Bronchial epithelial cell (primary cell): ENCODE measurements at regions not wholly inside any gene's neighbourhood (a gene's known extent, or its start where the extent isn't known, plus 50 kb on each side); places are given as distances from the start of the nearest gene placed in this dataset.

ENCODE experiments used
- DNase-seq: peaks from one replicate; pipeline ENCODE4 v3.0.0-alpha.2; 2010; ENCODE audit warnings: low read depth
- FAIRE-seq: peaks from 2 replicates; lab custom pipeline; 2011; peaks lifted over from hg19 to GRCh38; lab: Jason Lieb, UNC
- H3K27me3 ChIP-seq: 2 replicates; pipeline ENCODE4 v1.5.1; 2011; ENCODE audit warnings: low read length; ENCODE audit not compliant: control insufficient read depth, insufficient read depth
- H3K36me3 ChIP-seq: 2 replicates; pipeline ENCODE4 v1.5.1; 2011; ENCODE audit warnings: low read length; ENCODE audit not compliant: control insufficient read depth, insufficient read depth
- H3K4me3 ChIP-seq: 2 replicates; pipeline ENCODE4 v1.5.1; 2011; ENCODE audit warnings: mild to moderate bottlenecking, low read depth, low read length, control low read depth
- CTCF ChIP-seq: IDR thresholded peaks from 2 replicates; pipeline ENCODE4 v1.5.1; 2011; ENCODE audit warnings: mild to moderate bottlenecking, moderate library complexity, low read length, control low read depth, inconsistent platforms; ENCODE audit not compliant: insufficient read depth, severe bottlenecking

DNA sequence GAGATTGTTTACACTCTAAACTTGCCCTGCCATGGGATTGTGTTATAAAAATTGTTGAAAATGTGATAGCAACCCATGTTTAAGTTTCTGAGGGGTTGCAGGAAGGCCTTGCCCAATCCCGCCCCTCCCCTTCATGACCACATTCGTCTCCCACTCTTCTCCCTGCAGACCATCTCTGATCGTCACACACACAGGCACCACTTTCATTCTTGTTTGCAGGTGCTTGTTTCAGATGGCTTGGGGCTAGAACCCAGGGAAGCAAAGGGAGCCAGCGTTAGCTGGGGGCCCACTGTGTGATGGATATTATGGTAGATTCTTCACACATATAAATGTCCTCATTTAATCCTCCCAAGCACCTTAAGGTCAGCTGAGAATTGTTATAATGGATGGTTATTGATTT lies 286.7 kb upstream of the HABP2 start:
- Histone ChIP-seq H3K27me3 (no peaks in the 10 kb centered on the region), H3K4me3 (no peak overlapping the region), H3K36me3 (no peaks in the 10 kb centered on the region)
- no peak for DNase-seq
- TF ChIP-seq CTCF: no peak
- FAIRE-seq: no peak

- Histone ChIP-seq H3K36me3 (no peaks in the 10 kb centered on the region), H3K4me3 (no peak overlapping the region), H3K27me3 (no peaks in the 10 kb centered on the region)
- no peak for TF ChIP-seq CTCF
- FAIRE-seq: no peak
- DNase-seq: no peak
Observed at GRCh38 chr10:113267619-113268562, 285.0 kb upstream of the HABP2 start.

- Histone ChIP-seq H3K36me3 (no peaks in the 10 kb centered on the region), H3K27me3 (no peaks in the 10 kb centered on the region), H3K4me3 (no peak overlapping the region)
- FAIRE-seq (no peak), DNase-seq (no peak)
- TF ChIP-seq CTCF: no peak
Observed at GRCh38 chr10:113269333-113269732, 283.5 kb upstream of the HABP2 start.

- Histone ChIP-seq H3K27me3 (no peaks in the 10 kb centered on the region), H3K36me3 (no peaks in the 10 kb centered on the region), H3K4me3 (no peak overlapping the region)
- FAIRE-seq (no peak), DNase-seq (no peak)
- TF ChIP-seq CTCF: no peak
Observed at GRCh38 chr10:113272511-113272910, 280.3 kb upstream of the HABP2 start.

DNA sequence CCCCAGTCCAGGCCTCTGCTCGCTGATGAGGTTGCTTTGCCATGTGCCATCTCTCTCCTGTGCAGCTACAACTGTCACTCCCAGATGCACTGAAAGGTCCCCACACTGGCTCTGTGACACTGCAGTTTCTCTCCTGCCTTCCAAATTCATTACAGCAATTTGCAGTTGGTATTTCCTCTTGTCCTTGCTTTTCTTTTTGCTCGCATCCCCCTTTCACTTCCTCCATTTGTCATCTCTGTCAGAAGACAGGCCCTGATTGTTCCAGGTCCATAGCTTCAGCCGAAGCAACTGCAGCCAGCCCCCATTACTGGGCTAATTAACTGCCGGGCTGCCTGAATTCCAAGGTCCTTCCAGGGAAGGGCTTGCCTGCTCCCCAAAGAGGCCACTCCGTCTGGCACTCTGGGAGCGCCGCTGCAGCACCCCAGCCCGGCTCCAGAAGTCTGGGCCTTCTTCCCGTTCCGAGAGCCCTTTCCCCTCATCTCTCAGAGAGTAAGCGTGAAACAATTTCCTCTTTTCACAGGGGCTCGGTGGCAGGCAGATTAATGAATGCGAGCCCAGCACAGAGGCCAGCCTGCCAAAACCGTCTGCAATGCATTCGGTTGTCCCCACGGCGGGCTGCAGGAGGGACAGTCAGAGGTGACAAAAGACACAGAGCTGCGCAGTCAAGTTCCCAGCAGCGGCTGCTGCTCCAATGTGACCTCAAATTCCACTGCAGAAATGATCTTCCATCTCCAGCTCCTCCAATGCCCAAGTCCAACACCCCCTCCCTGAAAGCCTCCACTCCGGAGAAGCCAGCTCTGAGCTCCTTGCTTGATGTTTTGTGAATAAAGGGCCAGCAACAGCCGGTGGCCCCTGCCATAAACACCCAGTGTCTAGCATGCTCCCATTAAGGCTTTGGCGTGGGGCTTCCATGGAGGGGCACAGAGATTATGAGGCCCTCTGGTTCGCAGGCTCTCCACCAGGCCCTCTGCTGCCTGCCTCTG lies 279.4 kb upstream of the HABP2 start:
- FAIRE-seq (no peak), DNase-seq (no peak)
- no peaks in the 10 kb centered on the region for H3K27me3 ChIP-seq
- H3K4me3 ChIP-seq: no peak overlapping the region
- H3K36me3 ChIP-seq: no peaks in the 10 kb centered on the region
- TF ChIP-seq CTCF: no peak
